GM21737 (cell line): ENCODE measurements at regions not wholly inside any gene's neighbourhood (a gene's known extent, or its start where the extent isn't known, plus 50 kb on each side); places are given as distances from the start of the nearest gene placed in this dataset.

Experiments used
- ATAC-seq: cut with Tn5 transposase; IDR thresholded peaks from one replicate; pipeline ENCODE4 v1.9.1; 2021; ENCODE audit warnings: mild to moderate bottlenecking, moderate library complexity; ENCODE audit not compliant: unreplicated experiment

DNA sequence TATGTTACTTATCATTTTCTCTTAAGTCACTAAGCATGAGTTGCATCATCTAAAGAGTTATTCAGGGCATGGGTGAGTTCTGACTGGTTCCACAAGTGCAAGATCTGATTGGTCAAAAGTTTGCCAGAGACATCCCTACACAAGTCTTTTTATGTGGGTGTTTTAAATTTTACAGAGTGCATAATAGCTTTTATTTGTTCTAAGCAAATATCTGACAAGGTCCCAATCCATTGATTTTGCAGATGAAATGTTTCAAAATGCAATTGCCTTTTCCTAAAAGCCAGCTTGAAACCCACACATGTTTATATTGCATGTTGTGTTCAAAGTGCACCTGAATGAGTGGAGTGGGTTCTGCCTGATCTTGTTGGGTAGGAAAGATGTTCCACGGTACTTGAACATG, 101.7 kb upstream of the PAX6 start:
- ATAC-seq: no peak

GRCh38 chr11:31910950-31911576, 99.9 kb upstream of the PAX6 start:
- no peak for ATAC-seq

DNA sequence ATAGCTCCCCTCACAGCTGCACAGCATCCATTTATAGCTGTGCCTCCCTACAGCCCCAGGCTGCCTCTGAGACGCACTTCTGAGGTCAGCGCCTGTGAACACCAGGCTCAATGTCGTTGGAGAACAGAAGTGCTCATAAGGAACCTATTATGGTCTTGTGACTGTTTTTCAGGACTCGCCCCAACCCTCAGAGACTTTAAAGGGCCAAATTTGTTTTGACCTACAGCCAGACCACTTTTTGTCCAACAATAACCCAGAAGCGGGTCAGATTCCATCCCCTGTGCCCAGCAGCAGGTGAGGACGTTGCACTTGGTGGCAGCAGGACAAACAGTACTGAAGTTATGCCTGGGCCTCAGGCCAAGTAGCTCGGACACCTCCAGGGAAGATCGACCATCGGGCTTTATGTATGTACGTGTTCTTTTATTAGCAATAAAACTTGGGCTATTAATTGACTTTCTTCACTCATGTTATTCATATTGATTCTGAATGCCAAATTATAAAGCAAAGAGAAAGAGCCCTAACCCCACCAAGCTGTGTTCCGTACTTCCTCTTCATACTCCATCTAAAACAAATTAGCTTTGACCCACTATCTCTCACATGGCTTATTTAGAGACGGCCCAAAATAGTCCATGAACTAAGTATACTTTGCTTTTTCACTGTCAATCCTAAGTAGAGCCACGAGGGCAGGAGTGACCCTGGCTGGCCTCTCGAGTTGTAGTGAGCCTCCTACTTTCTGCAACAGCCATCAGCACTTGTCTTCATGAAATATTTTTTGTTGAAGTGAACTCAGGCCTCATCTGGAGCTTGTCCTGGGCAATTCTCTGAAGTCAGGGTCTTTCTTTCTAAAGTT, 92.3 kb upstream of the PAX6 start:
- ATAC-seq: no peak

DNA sequence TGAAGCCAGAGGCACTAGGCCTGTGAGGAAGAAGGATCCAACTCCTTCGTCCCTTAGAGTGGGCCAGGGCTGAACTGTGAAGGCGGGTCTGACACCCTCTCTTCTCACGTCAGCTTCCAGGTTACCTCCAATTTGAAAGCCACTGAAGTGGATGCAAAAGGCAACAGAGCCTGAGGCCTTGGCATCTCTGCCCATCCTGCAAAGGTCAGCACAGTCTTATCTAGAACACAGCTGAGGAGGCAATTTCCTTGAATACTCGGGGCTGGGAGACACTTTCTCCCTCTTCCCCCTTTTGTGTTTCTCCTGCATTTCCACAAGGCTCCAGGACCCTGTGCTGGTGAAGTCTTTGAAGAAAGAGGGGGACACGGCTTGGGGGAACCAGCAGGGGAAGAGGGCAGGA, 91.6 kb upstream of the PAX6 start:
- no peak for ATAC-seq

DNA sequence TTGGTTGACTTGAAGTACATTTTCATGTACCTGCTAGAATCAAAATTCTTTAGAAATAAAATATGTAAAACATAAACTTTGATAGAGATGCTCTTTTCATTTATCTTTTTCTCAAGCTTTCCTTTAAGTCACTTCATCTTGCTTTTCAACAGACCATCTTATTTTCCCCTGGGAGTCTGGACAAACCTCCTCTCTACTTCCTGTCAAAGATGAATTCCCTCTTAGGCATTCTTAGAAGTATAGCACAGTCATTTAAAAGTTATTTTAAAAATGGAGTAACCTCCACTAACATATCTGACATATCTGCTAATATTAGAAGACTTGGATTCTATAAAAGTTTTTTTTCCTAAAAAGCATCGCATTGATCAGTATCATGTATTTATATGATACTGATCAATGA, 84.8 kb upstream of the PAX6 start:
- no peak for ATAC-seq

DNA sequence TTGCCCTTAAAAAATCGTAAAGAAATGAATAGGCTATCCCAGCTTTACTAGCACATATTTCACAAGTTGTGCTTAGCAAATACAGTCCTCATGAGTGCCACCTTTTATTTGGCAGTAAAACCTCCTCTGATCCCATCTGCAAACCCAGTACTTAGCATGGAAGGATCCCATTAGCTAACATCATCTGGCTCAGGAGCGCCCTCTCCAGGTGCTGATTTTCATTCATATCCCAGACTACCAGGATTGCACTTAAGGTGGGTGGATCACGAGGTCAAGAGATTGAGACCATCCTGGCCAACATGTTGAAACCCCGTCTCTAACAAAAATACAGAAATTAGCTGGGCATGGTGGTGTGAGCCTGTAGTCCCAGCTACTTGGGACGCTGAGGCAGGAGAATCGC, 76.1 kb upstream of the PAX6 start:
- ATAC-seq: no peak

- ATAC-seq: no peak
Observed at GRCh38 chr11:31884080-31884479, 73.0 kb upstream of the PAX6 start.

GRCh38 chr11:31883435-31883834, 72.3 kb upstream of the PAX6 start:
- ATAC-seq: no peak

DNA sequence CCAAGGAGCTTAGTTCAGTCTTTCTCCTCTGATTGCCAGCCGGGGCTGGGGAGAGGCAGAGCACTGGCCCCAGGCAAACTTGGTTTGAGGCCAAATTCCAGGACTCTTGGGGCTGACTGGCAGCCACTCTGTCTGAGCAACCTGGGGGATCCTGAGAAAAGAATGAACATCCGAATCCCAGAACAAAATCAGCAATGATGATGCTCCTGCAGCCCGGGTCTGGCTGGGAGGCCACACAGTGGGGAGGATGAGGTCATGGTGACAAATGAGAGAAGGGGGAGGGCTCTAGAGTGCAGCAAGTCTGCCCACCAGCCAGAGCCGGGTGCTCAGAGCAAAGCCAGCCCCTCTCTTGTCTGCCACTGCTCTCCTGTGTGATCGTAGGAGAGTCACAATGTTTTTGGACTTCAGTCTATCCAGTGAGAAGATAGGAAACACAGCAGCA, 71.8 kb upstream of the PAX6 start:
- ATAC-seq: no peak

GRCh38 chr11:31881825-31882224, 70.7 kb upstream of the PAX6 start:
- no peak for ATAC-seq

DNA sequence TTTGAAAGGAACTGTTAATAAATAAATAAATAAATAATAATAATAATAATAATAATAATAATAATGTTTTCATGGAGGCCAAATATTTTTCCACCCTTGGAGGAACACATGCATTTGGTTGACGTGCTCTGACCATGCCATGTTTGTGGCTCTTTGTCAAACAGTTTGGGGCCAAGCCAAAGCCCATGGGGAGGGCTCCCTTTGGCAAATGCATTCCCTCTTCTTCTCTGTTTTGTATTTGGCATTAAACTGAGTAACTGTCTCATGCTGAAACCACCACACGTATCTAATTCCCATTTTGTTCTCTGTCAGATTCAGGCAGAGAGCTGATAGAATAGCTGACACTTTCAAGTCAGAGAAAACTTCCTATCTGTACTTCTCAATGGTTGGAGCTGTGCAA, 68.6 kb upstream of the PAX6 start:
- no peak for ATAC-seq

GRCh38 chr11:31877863-31878262, 66.7 kb upstream of the PAX6 start:
- no peak for ATAC-seq

GRCh38 chr11:31877083-31877482, 66.0 kb upstream of the PAX6 start:
- no peak for ATAC-seq

GRCh38 chr11:31875866-31876560, 64.9 kb upstream of the PAX6 start:
- ATAC-seq: no peak

DNA sequence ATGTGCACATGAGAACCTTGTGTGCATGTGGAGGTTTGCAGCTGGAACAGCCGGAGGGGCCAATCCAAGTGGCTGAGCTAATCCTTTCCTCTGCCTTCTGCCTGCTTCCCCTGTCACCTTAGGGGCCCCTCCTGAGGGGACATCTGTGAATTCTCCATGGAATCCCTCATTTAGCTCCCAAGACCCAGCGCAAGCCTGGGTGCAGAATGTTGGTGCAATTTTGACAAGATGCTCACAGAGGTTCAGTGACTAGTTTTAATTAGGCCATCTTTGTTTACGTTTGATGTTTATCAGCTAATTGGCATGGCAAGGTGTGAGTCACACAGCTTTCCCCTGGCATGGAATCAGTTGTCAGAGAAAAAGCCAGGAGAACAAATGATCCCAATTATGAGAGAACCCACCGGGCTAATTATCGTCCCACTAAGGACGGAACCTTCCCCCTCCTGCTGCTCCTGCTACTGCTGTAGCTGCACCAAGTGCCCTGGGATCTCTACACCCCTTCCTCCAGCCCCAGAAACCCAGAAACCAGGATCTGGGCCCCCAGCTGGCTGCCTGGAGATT, 63.6 kb upstream of the PAX6 start:
- ATAC-seq: no peak

DNA sequence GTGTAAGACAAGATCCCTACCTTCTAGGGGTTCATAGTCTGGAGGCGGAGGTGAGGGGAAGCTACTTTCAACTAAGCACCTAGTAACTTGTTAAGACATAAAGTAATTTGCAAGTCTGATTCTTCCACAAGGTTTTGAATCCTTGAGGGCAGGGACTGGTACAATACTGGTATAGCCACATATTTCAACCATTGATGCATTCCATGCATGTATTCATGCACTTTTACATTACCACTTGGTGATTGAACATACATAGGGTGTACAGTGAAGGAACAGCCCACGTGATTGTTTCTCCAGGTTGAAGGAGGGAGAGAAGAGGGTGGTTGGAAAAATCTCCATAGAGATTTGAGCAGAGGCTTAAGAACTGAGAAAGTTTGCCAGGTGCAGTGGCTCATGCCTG, 62.0 kb upstream of the PAX6 start:
- ATAC-seq: no peak

DNA sequence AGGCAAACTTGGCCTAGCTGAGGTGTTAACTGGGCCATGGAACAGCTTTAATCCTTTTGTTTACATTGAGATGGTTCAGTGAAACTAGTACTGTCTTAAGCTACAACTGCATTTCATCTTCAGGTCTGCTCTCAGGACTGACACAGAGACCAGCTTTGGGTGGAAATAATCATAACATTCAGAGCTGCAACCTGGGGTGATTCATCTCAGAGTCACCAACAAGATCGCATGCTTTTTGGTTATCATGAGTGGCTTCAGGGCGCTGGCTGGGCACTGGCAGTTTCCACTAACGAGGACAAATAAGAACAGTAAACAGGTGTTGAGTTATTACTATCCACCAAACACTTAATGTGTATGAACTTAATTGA, 60.9 kb upstream of the PAX6 start:
- no peak for ATAC-seq

DNA sequence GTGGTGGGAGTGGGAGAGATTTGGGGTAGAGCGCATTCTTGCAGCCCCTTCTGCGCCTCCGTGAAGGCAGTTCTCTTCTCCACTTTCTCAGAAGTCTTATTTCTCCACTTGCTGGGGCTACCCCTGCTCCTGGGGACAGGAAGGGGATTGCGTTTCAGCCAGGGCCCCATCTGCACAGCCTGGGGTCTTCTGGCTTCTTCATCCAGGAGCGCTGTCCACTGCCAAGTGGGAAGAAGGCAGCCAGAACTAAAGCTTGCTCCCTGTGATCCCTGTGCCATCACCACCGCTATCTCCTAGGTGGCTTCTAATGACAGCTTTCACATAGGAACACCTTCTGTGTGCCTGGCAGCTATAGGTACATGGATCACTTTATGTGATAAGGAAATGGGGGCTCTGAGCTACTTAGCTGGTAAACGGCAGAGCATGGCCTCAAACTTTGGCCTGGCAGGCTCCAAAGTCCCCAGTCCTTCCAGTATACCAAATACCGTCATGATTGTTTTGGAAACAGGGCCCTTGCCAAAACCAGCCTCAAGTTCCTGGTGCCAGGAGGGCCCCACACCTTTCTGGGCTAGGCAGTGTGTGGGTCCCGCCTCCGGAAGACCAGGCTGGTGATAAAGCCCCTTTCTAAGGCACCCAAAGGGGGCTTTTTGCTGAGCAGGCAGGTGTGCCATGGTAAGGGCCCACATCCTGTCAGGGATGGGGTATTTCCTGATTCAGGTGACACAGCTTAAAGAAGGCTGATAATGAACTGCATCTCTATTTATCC, 60.4 kb upstream of the PAX6 start:
- ATAC-seq: no peak

DNA sequence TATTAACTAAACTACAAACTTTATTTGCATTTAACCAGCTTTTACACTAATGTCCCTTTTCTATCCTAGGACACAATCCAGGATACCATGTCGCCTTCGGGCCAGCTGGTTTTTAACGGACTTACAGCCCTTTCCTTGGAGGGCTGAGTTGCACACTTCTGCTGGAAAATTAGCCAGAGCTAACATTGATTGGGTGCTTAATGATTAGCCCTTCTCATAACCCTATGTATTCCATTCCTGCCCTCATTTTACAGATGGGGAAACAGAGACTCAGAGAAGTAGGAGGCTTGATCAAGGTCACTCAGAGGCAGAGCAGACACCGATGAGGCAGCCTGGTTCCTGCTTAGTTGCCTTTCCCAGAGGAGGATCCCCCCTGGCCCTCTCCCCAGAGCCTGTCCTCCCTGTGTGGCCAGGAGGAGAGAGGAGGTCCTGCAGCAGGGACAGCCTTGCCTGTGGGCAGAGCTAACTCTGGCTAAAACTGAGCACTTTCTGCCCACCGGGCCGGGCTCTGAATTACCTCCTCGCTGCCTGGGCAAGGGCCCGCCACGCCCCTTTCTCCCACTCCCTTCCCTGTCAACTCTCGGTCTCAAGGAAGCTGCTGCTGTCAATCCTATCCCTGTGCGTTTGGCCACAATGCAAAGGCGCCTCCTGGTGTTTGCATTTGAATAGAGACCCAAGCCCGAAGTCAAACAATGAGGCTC, 59.6 kb upstream of the PAX6 start:
- no peak for ATAC-seq

- no peak for ATAC-seq
Observed at GRCh38 chr11:31869986-31870385, 58.9 kb upstream of the PAX6 start.
